ENCODE measurements at regions not wholly inside any gene's neighbourhood (a gene's known extent, or its start where the extent isn't known, plus 50 kb on each side); places are given as distances from the start of the nearest gene placed in this dataset.

- ATAC-seq (no peak), DNase-seq (no peak)
- H3K36me3 ChIP-seq = no peaks in the 10 kb centered on the region
- intact Hi-C loops (cut with DNase I) = no loop called here
- WGBS (ENCODE audit: insufficient coverage, low coverage, low lambda C conversion rate, missing lambda C conversion rate) = 79% methylated on average over 2 of the region's 2 CpGs
- H3K27me3 ChIP-seq = no peaks in the 10 kb centered on the region
- no peaks in the 10 kb centered on the region for H3K4me1 ChIP-seq
- no peak overlapping the region for H3K4me3 ChIP-seq
- H3K27ac ChIP-seq = no peak overlapping the region
- TF ChIP-seq, protein P1, sequence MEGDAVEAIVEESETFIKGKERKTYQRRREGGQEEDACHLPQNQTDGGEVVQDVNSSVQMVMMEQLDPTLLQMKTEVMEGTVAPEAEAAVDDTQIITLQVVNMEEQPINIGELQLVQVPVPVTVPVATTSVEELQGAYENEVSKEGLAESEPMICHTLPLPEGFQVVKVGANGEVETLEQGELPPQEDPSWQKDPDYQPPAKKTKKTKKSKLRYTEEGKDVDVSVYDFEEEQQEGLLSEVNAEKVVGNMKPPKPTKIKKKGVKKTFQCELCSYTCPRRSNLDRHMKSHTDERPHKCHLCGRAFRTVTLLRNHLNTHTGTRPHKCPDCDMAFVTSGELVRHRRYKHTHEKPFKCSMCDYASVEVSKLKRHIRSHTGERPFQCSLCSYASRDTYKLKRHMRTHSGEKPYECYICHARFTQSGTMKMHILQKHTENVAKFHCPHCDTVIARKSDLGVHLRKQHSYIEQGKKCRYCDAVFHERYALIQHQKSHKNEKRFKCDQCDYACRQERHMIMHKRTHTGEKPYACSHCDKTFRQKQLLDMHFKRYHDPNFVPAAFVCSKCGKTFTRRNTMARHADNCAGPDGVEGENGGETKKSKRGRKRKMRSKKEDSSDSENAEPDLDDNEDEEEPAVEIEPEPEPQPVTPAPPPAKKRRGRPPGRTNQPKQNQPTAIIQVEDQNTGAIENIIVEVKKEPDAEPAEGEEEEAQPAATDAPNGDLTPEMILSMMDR (IDR thresholded peaks at IDR 0.05) = no peak
- no peak for TF ChIP-seq POLR2A (IDR thresholded peaks at IDR 0.05)
- no peaks in the 10 kb centered on the region for H3K9me3 ChIP-seq
Measured at GRCh38 chr7:25329815-25330214, 101.5 kb upstream of the NPVF start.

DNA sequence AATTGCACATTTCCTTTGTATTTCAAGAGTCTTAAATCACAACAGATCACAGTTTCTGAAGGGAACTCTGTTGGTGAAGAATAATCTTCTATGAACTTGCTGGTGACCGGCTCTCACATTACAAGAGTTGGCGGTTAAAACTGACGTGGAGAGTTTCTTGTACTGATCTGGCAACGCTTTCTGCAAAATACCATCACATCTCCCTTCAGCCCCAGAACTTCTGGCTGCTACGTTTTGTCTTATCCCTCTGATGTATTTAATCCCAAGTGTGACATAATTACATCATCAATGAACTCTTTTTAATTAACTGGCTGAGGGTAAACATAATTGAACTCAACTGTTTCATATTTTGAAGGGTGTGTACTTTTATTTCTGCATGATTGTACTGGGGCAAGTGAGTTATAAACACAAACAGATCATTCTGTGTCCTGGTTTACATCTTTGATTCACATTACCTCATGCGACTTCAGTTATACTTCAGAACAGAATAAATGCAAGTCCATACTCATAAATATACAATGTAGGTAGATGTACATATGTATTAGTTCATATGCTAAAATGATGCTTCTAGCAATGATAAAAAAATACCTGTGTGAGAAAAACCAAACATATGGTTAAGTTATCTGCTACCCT lies 105.1 kb upstream of the NPVF start:
- intact Hi-C loops (cut with DNase I) = no loop called here
- DNase-seq (no peak), ATAC-seq (no peak)
- H3K27me3 ChIP-seq = no peaks in the 10 kb centered on the region
- H3K36me3 ChIP-seq = no peaks in the 10 kb centered on the region
- WGBS (ENCODE audit: insufficient coverage, low coverage, low lambda C conversion rate, missing lambda C conversion rate) = 72% methylated on average over 6 of the region's 6 CpGs
- no peak overlapping the region for H3K27ac ChIP-seq
- no peak overlapping the region for H3K4me3 ChIP-seq
- no peaks in the 10 kb centered on the region for H3K9me3 ChIP-seq
- no peak for TF ChIP-seq POLR2A (IDR thresholded peaks at IDR 0.05)
- TF ChIP-seq, protein P1 (IDR thresholded peaks at IDR 0.05) = no peak
- no peaks in the 10 kb centered on the region for H3K4me1 ChIP-seq

DNA sequence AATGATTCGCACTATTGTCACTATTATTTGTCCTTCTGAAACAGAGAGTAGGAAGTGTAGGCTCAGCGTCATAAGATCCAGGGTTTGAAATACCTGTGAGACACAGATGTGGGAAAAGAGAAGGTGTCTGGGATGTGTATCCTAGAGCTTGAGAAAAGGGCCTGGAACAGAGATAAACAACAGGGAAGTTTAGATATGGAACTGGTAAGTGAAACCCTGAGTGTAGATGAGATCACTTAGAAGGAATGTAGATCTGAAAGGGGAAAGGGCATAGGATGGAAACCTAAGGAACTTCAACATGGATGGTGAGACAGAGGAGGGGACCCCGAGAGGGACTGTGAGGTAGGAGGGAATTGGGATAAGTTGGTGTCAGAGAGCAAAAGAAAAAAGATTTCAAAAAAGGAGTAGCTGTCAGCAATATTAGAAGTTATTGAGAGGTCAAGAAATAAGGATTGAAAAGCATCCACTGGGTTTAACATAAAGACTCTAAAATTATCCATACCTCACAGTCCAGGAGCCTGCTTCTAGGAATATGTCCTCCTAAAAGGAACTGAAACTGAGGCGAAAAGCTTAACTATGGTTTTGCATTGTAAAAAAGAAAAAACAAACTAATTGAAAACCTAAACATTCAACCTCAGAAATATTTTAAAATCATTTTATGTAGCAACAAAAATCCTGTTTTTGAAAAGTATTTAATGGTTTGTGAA lies 119.2 kb upstream of the NPVF start:
- ATAC-seq (no peak), DNase-seq (no peak)
- Histone ChIP-seq H3K27ac (no peak overlapping the region), H3K4me3 (no peak overlapping the region), H3K27me3 (no peaks in the 10 kb centered on the region), H3K4me1 (no peaks in the 10 kb centered on the region), H3K36me3 (no peaks in the 10 kb centered on the region), H3K9me3 (no peaks in the 10 kb centered on the region)
- intact Hi-C loops (cut with DNase I) = no loop called here
- TF ChIP-seq, protein P1 (IDR thresholded peaks at IDR 0.05) = no peak
- TF ChIP-seq POLR2A (IDR thresholded peaks at IDR 0.05) = no peak
- 52% methylated on average over 4 of the region's 4 CpGs for WGBS (ENCODE audit: insufficient coverage, low coverage, low lambda C conversion rate, missing lambda C conversion rate)

- no peak for TF ChIP-seq POLR2A (IDR thresholded peaks at IDR 0.05)
- TF ChIP-seq, protein P1 (IDR thresholded peaks at IDR 0.05) = no peak
- intact Hi-C loops (cut with DNase I) = no loop called here
- no peak for DNase-seq
- Histone ChIP-seq H3K27me3 (no peaks in the 10 kb centered on the region), H3K4me1 (no peaks in the 10 kb centered on the region), H3K4me3 (no peak overlapping the region), H3K36me3 (no peaks in the 10 kb centered on the region), H3K27ac (no peak overlapping the region), H3K9me3 (no peaks in the 10 kb centered on the region)
- no peak for ATAC-seq
- 79% methylated on average over 3 of the region's 3 CpGs for WGBS (ENCODE audit: insufficient coverage, low coverage, low lambda C conversion rate, missing lambda C conversion rate)
Measured at GRCh38 chr7:25348104-25348503, 119.8 kb upstream of the NPVF start.
